Gastrocnemius medialis (tissue), 4 donors: ENCODE measurements at regions not wholly inside any gene's neighbourhood (a gene's known extent, or its start where the extent isn't known, plus 50 kb on each side); places are given as distances from the start of the nearest gene placed in this dataset.

Experiments used
- CTCF ChIP-seq, 5 experiments: fragments of 450-650 bp in 3 of 5; fragments of 200-600 bp in 2 of 5; sonication (generic) in 2 of 5; IDR thresholded peaks in 4 of 5; conservative IDR thresholded peaks in 1 of 5; 1 replicate in 4 of 5; 2 replicates in 1 of 5; pipeline ENCODE4 v1.5.1; 2016 to 2019; ENCODE audit warnings: antibody characterized with exemption in 5 of 5, mild to moderate bottlenecking in 3 of 5, moderate library complexity in 3 of 5
- POLR2A ChIP-seq, 2 donors: fragments of 450-650 bp; IDR thresholded peaks; one replicate each; pipeline ENCODE4 v1.6.1; 2017; ENCODE audit warnings: antibody characterized with exemption in 2 of 2, mild to moderate bottlenecking in 2 of 2, moderate library complexity in 2 of 2

GRCh38 chr6:26170951-26171841, 84.0 kb downstream of the HFE start:
- no peak for TF ChIP-seq CTCF (IDR thresholded peaks at IDR 0.05 in 4 of 5, conservative IDR thresholded peaks at IDR 0.05 in 1 of 5)
- TF ChIP-seq POLR2A (IDR thresholded peaks at IDR 0.05), result no peak
